GM21390 (cell line): ENCODE measurements at regions not wholly inside any gene's neighbourhood (a gene's known extent, or its start where the extent isn't known, plus 50 kb on each side); places are given as distances from the start of the nearest gene placed in this dataset.

Experiments used
- ATAC-seq: cut with Tn5 transposase; IDR thresholded peaks from one replicate; pipeline ENCODE4 v1.9.1; 2021; ENCODE audit not compliant: unreplicated experiment

DNA sequence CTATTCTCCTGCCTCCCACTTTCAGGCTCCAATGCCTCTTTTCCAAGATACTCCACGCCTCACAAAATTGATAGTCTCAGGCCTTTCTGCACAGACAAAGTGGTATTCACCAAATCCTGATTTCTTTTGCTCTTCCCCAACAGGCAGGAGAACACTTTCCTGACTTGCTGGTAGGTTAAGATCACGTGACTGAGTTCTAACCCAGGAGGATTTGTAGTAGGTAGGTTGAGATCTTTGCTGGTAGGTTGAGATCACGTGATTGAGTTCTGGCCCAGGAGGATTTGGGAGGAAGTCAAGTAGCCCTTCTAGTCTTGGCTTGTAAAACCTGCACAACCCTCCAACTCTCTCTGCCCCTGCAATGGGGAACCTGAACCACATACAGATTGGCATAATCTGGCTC lies 741.5 kb downstream of the TYW1 start:
- no peak for ATAC-seq

DNA sequence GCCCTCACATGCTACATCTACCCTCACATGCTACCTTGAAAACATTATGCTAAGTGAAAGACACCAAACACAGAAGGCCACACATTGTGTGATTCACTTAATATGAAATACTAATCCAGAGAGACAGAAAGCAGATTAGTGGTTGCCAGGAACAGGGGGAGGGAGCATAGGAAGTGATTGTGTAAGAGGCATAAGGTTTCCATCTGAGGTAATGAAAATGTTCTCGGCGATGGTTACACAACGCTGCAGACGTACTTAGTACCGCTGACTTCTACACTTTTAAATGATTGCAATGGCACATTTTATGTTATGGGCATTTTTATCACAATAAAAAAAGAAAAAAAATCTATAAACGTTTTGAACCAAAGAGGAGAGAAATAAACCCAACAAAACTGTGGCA lies 742.3 kb downstream of the TYW1 start:
- ATAC-seq, result no peak

DNA sequence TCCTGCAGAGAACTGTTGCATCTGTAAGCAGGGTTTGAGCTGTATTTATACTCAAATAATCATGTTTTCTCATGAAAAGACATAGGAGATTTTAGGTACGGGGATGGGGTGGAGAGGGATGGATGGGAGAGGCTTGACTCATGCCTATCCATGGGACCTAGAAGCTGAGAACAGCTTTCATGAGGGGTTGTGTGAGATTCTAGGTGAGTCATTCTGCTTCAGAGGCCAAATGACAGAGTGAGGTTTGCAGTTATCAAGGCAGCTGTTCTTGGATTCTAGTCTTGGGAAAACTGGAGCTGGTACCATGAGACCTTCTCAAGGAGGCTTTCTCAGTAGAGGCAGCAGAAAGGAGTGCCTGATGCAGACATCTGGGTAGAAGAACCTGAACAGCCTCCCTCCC lies 746.9 kb downstream of the TYW1 start:
- ATAC-seq, result no peak

DNA sequence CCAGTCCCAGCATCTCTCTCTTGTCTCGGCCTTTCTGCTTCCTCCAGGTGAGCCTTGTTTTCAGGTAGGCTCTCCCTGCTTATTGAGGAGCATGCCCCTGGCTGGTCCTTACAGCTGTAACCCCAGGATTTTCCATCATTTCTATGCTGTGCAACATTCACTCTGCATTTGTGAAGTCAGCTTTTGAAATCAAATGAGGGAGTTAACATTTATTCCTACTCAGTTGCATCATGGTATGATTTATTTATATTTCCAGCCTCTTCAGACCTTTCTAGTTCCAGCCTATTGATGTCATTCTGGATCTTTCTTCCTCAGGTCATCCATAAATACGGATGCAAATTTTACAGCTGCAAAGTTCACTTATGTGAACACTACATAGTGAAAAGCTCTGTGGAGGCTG lies 755.6 kb downstream of the TYW1 start:
- ATAC-seq, result no peak

DNA sequence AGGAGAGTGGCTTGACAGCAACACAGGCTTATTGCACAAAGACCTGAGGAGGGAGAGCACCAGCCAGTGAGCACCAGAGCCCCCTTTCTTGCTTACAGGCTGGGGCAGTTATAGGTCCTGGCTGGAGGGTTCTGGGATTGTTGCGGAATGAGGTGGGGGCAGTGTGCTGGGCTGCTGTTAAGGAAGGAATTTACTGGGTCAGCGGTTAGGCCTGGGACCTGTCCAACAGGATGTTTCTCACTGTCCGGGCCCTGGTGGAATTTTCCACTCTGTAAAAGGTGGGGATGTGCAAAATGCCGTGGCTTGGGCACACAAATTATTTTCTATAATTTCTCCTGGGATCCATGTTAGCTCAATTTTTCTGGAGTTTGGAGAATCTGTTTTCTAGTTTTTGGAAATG lies 757.3 kb downstream of the TYW1 start:
- no peak for ATAC-seq

DNA sequence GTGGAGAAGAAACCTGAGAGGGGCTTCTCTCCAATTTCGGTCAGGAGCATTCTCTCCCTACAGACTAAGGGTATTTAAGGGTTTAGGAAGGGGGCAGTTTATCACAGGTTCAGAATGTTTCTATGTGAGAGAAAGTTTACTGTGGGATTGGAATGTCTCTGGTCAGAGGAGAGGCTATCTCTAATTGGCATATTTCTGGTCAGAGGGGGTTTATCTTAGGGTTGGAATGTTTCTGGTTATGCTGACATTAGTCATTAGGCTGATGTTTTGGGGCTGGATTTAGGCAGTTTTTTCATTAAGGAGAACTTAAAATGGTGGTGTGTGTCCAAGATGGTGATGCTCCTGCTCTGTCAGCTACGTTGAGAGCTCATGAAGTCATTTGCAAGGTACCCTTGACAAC lies 758.0 kb downstream of the TYW1 start:
- no peak for ATAC-seq

DNA sequence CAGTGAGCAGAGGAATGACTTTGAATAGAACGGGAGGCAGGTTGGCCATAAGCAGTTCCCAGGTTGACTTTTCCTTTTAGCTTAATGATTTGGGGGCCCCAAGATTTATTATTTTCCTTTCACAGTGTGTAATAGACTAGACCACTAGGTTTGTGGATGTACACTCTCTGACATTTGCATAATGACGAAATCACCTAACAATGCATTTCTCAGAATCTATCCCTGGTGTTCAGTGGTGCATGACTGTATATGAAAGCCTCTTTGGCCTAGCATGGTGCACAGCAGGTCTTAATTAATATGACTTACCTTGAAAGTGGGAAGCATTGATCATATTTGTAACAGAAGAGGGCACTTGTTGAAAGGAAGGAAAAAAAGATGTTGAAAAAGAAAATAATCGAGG lies 761.9 kb downstream of the TYW1 start:
- ATAC-seq, result no peak

DNA sequence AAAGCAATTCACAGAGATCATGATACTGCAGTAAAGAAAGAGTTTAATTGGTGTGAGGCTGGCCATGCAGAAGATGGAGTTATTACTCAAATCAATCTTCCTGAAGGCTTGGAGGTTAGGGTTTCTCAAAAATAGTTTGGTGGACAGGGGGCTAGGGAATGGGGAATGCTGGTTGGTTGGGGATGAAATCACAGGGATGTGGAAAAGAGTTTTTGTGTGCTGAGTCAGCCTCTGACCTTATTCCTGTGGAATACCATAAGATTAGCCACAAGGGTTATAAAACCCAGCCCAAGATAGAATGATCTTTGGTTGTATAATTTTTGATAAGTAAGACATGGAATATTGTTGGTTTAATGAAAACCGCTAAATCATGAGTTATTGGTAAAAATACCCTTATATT lies 764.3 kb downstream of the TYW1 start:
- no peak for ATAC-seq

DNA sequence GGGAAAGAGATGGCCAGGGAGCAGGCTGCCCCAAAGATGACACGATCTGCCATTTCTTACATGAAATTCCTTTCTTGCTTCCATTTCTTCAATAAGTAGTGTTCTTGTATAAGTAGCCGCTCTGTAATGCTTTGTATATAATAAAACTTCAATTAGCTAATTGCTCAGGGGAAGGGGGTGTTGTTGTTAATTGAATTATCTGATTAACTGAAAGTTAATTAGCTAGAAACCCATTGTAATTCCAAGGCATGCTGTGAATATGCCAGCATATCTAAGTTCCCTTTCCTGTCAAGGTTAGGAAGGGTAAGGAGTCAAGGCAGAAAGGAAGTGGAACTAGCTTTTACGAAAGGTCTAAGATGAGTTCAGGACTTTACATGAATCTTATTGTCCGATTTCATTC lies 765.9 kb downstream of the TYW1 start:
- ATAC-seq, result no peak

DNA sequence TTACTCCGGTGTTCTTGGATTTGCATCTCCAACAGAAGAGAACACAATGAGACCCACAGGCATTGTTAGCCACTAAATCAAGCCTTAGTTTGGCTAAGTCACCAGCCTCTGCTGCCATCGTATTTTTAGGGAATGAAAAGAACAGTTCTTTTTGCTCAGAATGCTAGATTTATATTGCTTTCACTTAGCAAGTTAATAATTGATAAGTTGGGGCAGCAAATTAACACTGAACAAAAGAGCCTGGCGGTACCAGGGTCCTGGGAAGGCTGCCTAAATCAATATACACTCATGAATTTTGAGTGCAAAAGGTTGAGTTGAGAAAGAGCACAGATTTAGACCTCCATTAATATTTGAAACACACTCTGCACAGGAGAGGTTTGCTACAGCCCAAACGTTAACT lies 767.7 kb downstream of the TYW1 start:
- ATAC-seq, result no peak

DNA sequence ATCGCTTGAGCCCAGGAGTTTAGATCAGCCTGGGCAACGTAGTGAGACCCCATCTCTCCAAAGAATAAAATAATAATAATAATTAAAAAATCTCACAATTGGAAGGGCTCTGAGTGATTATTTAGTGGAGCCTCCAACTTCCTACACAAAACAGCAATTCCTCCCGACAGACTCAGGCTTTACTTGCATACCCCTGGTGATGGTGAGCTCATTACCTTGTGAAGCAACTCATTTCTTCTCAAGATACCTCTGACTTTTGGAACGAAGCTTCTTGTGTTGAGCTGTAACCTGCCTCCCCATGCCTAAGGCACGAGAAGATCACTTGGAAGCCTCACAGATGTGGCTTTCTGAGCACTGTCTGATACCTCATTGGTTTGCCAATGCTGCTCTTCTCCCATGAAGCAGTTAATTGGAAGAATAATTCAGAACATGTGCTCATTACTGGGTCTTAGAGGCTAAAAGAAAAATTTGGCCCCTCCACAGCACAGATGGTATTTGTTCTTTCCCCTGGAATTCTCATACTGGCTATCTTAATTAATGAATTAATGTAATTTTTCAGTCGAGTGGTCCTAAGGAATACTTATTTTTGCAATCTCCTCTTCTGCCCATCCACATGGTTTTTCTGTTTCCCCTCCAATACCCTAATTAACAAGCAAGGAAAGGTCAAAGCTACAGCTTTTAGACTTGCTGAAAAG lies 769.0 kb downstream of the TYW1 start:
- no peak for ATAC-seq

DNA sequence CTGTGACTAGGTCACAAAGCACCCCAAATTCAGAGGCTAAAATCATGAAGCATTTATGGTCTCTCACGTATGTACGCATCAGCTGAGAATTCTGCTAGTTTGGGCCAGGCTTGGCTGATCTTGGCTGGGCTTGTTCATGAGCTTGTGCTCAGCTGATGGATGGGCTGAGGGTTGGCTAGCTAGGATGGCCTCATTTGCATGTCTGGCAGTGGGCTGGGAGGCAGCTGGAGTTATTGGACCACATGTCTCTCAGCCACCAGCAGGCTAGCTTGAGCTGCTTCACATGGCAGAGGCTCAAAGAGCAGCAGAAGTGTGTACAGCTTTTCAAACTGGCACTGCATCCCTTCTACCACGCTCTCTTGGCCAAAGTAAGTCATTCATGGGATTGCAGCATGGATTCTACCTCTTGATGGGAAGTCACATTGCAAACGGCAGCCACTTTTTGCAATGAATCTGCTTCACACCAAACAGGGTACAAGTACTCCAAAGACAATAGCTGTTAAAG lies 770.3 kb downstream of the TYW1 start:
- no peak for ATAC-seq

DNA sequence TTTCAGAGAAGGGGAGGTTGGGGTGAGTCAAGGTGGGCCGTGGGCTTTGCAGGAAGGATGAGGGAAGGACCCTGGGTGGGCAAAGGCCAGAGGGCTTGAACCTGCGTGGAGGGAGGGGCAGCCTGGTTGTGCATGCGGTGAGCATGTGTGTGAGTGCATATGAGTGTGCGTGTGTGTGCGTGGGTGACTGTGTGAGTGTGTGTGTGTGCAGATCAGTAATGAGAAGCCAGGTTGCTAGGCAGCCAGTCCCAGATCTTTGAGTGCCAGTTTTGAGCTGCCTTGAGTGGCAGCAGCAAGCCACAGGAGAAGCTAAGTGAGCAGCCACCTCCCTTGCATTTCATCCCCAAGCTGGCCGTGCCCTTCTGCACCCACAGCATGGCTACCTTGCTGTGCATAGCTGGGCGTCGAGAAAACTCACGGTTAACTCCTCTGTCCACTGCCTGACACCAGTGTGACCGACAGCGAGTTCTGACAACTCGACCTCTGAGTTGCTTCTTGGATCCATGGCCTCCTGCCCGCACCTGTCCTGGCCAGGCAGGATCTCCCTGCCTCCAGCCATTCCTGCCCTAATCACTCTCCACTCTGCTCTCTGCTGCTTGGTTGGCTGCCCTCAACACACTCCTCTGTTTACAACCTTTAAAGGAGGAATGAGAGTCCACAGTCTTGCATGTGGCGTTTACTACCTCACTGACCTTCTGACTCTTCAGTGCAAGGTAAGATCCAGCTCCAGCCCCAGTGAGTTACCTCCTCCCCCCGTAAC lies 775.4 kb downstream of the TYW1 start:
- ATAC-seq, result no peak

DNA sequence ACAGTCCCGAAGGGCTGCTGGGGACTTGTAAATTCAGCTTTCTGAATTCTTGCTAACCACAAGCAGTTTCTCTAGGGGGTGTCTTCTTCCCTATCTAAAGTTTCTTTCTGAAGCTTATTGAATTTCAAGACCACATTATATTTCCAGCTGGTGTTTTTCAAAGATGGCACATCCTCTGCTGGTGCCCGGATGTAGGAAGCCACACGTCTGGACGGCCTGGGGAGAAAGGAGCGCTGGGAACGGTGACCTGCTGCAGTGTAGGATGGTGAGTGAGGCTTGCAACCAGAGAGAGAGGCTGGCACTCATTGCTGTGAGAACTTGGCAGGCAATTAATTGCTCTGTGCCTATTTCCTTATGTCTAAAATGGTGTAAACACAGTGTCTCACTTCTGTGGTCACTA lies 776.4 kb downstream of the TYW1 start:
- no peak for ATAC-seq

DNA sequence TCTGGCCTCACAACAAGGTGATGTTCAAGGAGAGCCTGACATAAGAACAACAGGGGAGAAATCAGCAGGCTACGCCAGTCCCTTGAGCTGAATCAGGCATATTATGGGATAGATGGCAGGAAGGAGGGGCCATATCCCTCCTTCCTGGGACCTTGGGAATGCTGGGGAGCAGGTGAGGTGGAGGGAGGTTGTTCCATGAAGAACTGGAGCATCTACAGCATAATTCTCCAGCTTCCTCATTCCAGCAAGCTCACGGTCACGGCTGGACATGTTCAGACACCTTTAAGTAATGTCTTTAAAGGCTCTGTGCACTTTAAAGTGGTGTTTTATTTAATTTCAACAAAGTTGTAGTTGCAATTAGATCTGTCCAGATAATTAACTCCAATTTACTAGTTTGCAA lies 780.5 kb downstream of the TYW1 start:
- ATAC-seq, result no peak

DNA sequence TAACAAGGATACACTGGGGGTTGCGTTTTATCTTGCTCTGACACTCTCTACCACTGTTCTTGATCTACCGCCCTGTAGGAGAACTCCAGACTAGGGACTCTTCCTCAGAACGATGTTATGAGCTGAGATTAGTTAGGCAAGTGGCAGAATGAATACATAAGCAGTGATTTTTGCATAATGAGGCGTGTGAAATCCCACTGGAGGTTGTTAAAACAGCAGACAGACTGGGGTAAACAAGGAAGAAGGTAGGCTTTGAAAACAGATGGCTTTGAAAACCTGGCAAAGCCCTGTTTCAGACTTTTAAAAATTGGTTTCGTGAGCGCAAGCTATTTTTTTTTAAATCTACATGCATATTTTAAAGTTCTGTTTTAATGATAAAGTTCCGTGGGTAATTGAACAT lies 785.2 kb downstream of the TYW1 start:
- no peak for ATAC-seq

DNA sequence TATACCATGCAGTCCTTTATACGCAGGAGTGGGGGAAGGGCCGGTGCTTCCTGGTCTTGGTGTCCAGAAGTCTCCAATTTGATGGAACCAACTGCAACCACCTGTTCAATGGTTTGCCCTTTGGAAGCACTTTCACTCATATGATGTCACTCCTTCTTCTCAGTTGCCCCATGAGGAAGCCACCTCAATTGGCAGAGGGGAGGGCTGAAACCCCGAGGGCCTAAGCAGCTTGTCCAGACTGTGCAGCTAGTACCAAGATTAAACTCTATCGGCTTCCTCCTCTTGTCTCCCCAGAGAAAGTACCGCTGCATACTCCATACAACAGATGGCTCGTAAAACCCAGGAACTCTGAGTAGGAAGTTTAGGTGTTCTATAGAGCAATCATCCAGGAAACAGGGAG lies 789.4 kb downstream of the TYW1 start:
- ATAC-seq, result no peak

DNA sequence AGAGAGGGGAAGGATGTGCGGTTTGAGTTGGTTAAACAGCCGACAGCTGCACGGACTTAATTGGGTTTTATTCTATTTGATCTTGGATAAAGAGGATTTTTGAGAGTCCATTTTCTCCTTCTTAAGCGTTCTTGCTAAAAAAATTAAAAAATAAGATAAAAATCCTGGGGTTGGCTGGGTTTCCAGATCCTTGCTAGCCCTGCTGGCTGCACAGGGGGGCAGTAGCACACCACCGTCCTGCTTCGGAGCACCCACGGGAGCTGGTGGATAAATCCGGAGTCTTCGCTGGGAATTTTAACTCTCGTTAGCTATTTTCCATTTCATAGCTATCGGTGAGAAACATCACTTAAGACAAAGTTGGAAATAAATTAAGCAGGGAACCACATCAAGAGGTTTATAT lies 792.0 kb downstream of the TYW1 start:
- no peak for ATAC-seq

DNA sequence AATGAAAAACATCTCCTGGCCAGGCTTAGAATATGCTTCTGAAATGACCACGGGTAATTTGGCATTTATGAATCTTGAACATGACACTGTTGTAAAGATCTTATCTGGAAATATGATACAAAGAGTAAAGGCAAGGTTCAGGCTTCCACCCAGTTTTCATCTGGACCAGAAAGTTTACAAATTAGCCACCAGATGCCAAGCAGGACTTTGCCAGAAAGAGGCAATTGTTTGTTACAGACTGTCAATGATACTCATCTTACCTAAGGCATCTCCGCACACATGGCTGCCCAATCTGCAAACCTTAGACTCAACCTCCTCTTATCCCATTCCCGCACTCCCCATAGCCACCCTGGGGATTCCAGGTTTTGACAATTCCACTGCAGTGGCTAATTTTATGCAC lies 795.3 kb downstream of the TYW1 start:
- ATAC-seq, result no peak

DNA sequence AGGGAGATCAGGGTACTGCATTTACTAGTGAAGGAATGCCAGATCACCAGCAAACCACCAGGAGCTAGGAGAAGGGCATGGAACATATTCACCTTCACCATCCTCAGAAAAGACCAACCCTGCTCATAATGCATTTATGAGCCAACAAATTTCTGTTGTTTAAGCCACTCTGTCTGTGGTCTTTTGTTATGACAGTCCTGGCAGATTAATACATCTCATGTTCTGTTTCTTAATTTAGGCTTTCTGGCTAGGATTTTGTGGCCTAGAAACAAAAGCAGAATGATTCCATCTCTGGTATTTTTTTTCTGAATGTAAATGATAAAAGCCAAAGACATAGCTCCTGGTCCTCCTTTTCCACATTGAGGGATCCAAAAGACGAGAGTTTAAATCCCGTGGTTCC lies 797.9 kb downstream of the TYW1 start:
- ATAC-seq, result no peak

DNA sequence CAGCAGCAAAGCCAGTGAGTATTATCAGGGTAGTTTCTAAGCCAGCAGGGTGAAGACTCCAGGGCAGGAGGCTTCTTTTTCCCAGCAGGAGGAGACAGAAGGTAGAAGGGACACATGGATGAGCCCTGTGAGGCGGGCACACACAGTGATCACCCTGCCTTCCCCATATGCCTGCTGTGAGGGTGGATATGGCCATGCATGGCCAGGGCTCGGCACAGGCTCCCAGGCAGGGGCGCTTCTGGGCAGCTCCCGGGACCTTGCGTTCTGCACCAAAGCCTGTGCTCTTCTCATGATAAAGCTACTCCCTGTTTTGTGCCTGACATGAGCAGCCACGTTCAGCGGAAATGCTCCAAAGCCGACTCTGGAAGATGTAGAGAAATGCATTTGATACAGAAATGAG lies 807.2 kb downstream of the TYW1 start:
- no peak for ATAC-seq

DNA sequence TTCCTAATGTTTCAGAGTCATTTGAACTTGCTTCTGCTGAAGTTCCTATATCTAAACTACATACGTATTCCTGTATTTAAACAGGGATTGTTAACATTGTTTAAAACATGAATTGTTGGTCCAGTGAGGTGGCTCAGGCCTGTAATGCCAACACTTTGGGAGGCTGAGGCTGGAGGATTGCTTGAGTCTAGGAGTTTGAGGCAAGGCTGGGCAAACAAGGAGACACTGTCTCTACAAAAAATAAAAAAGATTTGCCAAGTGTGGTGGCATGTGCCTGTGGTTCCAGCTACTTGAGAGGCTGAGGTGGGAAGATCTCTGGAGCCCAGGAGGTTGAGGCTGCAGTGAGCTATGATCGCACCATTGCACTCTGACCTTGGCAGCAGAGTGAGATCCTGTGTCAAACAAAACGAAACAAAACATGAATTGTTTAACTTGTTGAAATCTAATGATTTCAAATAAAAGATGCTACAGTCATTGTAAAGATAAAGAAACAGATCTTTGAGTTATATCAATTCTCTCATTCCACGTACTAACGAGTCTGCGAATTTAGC lies 809.4 kb downstream of the TYW1 start:
- no peak for ATAC-seq
